GM19372 (cell line): ENCODE measurements at regions not wholly inside any gene's neighbourhood (a gene's known extent, or its start where the extent isn't known, plus 50 kb on each side); places are given as distances from the start of the nearest gene placed in this dataset.

Source experiments
- ATAC-seq: cut with Tn5 transposase; IDR thresholded peaks from one replicate; pipeline ENCODE4 v1.9.1; 2021; ENCODE audit warnings: mild to moderate bottlenecking, low read depth, moderate library complexity; ENCODE audit not compliant: unreplicated experiment

- ATAC-seq = no peak
These were observed 743.0 kb downstream of the KCTD16 start for GRCh38 chr5:144913661-144914060.

- no peak for ATAC-seq
These were observed 725.8 kb downstream of the KCTD16 start for GRCh38 chr5:144896473-144896872.

- ATAC-seq = no peak
These were observed 716.0 kb downstream of the KCTD16 start for GRCh38 chr5:144886668-144887067.

- ATAC-seq = no peak
These were observed 712.1 kb downstream of the KCTD16 start for GRCh38 chr5:144882739-144883283.

DNA sequence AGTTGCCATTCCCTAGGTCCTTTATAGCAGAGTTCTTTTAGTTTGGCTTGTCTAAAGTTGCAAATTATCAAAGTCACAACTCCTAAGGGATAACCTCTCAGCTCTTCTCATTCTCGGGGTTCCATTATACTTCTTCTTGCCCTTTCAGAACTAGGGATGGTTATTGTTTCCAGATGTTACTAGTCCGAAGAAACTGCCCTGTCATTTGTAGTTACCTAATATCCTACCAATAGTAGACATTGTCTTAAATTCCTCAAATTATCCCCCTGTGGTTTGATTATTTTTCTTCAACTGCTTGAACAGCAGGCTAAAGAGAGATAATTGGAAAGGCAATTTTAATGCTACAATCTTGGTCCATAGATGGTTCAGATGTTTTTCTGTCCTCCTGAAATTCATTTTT lies 709.8 kb downstream of the KCTD16 start:
- no peak for ATAC-seq

DNA sequence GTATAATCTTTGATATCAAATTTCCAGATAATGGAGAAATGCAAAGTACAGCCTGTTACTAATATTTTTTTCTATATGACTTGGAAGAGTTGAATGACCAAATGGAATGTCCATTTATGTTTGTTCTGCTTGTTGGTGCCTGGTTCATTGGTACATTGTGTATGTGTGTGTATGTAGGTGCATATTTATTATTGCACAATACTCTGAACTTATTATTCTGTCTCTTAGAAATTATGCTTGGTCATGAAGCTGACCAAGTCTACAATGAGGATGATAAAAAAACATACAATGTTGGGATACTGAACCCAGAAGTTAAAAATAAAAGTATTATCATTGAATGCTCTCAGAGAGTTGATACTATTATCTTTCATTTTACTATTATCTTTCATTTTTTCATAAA lies 706.3 kb downstream of the KCTD16 start:
- ATAC-seq = no peak

DNA sequence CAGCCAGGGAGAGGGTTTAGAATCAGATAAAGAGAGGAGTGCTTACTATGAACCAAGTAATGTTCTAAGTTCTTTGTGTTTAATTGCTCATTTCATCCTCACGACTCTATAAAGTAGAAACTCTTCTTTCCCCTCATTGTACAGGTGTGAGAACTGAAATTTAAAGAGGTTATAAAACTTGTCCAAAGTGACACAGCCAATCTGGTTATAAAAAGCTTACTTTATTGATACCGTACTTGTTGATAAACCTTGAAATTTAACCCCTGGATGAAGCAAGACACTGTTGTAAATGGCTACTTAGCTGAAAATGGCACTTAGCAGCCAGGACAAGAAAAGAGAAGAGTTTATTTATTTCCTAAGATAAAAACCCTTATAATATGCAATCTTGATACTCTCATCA lies 702.4 kb downstream of the KCTD16 start:
- no peak for ATAC-seq

DNA sequence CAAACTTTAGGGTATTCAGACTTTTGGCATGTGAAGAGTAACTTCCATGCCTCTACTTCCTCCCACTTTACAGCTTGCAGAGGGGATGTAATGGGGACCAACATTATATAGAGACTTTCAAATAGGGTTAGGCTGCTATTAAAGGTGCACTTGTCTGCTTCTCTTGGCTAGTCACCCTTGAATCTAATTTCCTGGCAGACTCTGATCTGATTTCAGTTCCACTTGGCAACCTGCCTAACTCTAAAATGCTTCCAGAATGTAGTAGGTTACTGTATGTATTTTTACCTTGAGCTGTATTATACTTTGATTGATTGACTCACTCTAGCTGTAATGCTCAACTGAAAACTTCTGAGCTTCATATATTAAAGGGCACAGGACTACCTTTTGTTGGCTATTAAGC lies 693.4 kb downstream of the KCTD16 start:
- ATAC-seq = no peak

DNA sequence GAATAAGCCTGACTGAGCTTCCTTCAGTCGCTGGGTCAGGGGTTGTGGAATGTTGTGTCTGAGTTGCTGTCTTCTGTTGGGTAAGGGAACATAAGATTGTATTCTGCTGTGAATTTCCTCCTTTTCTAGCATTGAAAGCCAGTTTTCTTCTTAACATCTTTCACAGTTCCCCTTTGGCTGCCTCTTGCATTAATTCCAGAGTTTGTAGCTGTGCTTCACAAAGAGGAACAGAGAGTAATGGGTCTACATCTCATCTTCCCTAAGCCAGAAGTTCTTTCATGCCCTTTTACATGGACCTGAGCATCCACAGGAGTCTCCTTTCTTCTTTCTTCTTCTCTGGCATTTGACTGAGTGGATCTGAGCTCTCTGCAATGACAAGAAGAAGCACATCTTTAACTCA lies 686.8 kb downstream of the KCTD16 start:
- ATAC-seq = no peak

DNA sequence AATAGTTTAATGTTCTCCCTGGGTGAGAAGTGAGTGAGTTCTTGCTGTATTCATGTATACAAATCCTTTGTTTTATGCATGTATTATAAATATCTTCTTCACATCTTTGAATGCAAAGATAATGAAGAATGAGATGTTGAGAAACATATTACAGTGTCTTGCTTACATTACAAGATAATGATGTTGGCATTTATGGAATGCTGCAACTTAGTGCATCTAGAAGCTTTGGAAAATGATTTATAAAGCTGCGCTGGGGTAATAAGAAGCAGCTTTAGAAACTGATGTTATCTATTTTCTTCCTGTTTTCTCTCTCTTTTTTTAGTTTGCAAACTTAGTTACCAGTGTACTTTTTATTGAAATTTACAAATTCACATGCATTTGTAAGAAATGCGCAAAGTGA lies 673.4 kb downstream of the KCTD16 start:
- ATAC-seq = no peak

- ATAC-seq = no peak
These were observed 661.7 kb downstream of the KCTD16 start for GRCh38 chr5:144832416-144832815.

GRCh38 chr5:144831650-144832049 lies 661.0 kb downstream of the KCTD16 start:
- ATAC-seq = no peak

DNA sequence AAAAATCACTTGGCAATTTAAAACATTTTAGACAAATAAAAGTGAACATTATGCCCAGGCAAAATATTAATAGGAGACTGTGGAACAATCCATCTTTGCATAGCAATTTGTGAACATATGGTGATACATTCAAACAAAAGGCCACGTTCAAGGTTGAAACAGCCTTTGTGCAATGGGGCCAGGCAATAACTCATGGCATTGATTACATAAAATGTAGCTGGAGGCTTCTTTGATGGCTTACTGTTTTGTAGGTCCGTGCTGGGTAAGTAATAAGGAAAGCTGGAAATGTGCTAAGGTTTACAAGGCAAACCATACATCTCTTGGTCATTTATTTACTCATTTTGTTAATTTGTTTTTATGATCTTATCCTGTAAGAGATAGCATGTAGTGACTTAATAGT lies 651.8 kb downstream of the KCTD16 start:
- ATAC-seq = no peak

GRCh38 chr5:144820278-144820677 lies 649.6 kb downstream of the KCTD16 start:
- no peak for ATAC-seq

DNA sequence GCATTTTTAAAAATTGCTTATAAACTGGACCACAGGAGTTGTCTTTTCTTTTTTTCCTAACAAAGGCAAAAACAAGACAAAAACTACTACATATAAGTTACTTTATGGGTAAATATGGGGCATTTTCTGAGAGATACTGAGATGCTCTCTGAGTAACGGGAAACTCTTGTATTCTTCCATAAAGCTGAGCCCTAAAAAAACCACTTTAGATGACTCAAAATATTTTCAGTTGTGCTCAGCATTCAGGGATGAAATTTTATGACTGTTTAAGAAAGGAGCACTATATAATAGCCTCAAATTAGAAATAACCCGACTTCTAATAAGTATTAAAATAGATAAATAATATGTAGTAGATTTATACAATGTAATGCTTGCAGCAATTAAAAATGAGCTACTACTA lies 644.5 kb downstream of the KCTD16 start:
- no peak for ATAC-seq

DNA sequence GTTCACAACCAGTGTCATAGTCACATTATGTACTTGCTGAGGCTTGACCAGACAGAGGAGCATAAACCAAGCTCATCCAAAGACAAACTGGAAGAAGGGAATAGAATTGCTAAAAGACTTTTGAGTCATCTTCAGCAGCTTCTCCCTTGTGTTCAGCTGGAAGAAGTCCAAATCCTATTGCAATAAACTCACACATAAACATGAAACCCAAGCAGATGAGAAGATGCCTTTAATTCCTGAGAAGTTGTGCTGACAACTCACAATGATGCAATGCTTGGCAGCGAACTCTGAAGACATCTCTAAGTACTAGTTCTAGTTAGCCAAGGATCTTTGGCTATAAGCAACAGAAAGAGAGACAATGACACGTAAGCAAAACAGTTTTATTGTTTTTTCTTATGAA lies 642.1 kb downstream of the KCTD16 start:
- ATAC-seq = no peak

- no peak for ATAC-seq
These were observed 629.5 kb downstream of the KCTD16 start for GRCh38 chr5:144800169-144800568.

DNA sequence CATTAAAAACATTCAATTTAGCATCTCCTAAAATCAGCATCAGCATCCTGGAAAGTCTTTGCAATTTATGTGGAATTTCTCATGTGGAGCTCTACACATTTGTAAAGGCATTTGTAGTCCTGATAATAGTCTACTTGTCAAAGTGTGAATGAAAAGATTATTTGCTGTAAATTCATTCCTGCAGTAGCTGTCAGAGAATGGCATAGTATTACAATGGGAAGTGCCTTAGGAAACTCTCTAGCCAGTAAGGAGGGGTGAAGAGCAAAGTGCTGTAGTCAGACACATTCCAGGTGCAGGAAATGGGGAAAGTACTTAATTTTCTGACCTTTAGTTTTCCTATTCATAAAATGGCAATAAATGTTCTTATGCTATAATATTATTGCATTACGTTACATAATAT lies 627.9 kb downstream of the KCTD16 start:
- no peak for ATAC-seq

- ATAC-seq = no peak
These were observed 624.2 kb downstream of the KCTD16 start for GRCh38 chr5:144794922-144795321.

DNA sequence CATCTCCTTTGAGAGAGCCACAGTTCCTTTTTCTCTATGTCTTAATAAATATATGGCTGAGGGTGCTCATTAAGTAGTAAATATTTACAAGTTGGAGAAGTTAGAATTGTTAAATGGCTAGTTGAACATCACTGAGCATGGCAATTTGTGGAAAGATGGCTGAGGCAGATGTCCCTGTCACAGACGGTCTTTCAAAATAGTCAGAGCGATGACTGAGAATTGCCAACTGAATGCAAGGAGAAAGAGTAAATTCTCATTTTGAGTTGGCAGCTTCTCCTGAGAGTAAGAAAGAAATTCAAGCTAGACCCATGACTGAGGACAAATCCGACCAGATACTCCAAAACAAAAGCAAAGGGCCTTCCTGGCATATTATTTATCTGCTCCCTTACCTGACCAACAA lies 617.9 kb downstream of the KCTD16 start:
- ATAC-seq = no peak

- ATAC-seq = no peak
These were observed 617.4 kb downstream of the KCTD16 start for GRCh38 chr5:144788046-144788445.

DNA sequence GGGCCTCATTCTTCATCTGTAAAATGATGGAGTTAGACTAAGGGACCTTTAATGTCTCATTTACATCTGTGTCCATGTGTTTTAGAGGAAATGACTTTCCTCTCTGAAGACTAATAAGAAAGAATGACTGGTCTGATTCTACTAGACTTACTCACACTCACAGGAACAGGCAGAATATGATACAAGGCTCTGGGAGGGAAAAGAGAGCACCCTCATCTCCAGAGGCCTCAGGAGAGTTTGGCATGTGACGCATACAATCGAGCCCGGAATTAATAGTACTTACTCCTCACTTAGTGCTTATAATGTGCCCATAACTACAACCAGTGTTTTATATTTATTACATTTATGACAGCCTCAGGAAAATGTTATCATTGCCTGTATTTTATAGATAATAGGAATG lies 608.7 kb downstream of the KCTD16 start:
- no peak for ATAC-seq

GRCh38 chr5:144778561-144778960 lies 607.9 kb downstream of the KCTD16 start:
- ATAC-seq = no peak
